ENCODE measurements at regions not wholly inside any gene's neighbourhood (a gene's known extent, or its start where the extent isn't known, plus 50 kb on each side); places are given as distances from the start of the nearest gene placed in this dataset.

GRCh38 chr15:38696109-38696727 is 131.6 kb upstream of the RASGRP1 start:
- H3K9me3 ChIP-seq (ENCODE audit: low read depth, low read length) = no peaks in the 10 kb centered on the region
- H3K79me2 ChIP-seq (ENCODE audit: insufficient read depth, low read length) = no peaks in the 10 kb centered on the region
- no peak overlapping the region for H3K4me3 ChIP-seq (ENCODE audit: insufficient read depth, low read length)
- H3K36me3 ChIP-seq (ENCODE audit: insufficient read depth, low read length) = no peaks in the 10 kb centered on the region
- H3K4me2 ChIP-seq (ENCODE audit: insufficient read depth, low read length) = no peak overlapping the region
- H3K27me3 ChIP-seq (ENCODE audit: insufficient read depth, low read length) = no peaks in the 10 kb centered on the region
- DNase-seq (ENCODE audit: insufficient read length, low spot score, missing footprints) = peak; percentile 78
- no peaks in the 10 kb centered on the region for H4K20me1 ChIP-seq (ENCODE audit: insufficient read depth, low read length)
- TF ChIP-seq CTCF (IDR thresholded peaks at IDR 0.05; ENCODE audit: extremely low read depth, low read depth, low read length) = no peak
- H3K27ac ChIP-seq (ENCODE audit: low read depth, low read length) = no peak overlapping the region
- H3K4me1 ChIP-seq (ENCODE audit: insufficient read depth, low read length) = no peaks in the 10 kb centered on the region
- H2AFZ ChIP-seq (ENCODE audit: low read length) = peak overlapping the region; percentile 53

- Histone ChIP-seq H3K4me3 (ENCODE audit: insufficient read depth, low read length) (no peak overlapping the region), H3K4me1 (ENCODE audit: insufficient read depth, low read length) (no peaks in the 10 kb centered on the region), H3K27me3 (ENCODE audit: insufficient read depth, low read length) (no peaks in the 10 kb centered on the region), H3K9me3 (ENCODE audit: low read depth, low read length) (no peaks in the 10 kb centered on the region), H4K20me1 (ENCODE audit: insufficient read depth, low read length) (no peaks in the 10 kb centered on the region), H3K36me3 (ENCODE audit: insufficient read depth, low read length) (no peaks in the 10 kb centered on the region), H3K79me2 (ENCODE audit: insufficient read depth, low read length) (no peaks in the 10 kb centered on the region), H3K4me2 (ENCODE audit: insufficient read depth, low read length) (no peak overlapping the region), H2AFZ (ENCODE audit: low read length) (no peak overlapping the region), H3K27ac (ENCODE audit: low read depth, low read length) (no peak overlapping the region)
- DNase-seq (ENCODE audit: insufficient read length, low spot score, missing footprints) = no peak
- no peak for TF ChIP-seq CTCF (IDR thresholded peaks at IDR 0.05; ENCODE audit: extremely low read depth, low read depth, low read length)
Observed at GRCh38 chr15:38696790-38697495, 132.3 kb upstream of the RASGRP1 start.

- no peak overlapping the region for H3K4me2 ChIP-seq (ENCODE audit: insufficient read depth, low read length)
- no peaks in the 10 kb centered on the region for H3K36me3 ChIP-seq (ENCODE audit: insufficient read depth, low read length)
- DNase-seq (ENCODE audit: insufficient read length, low spot score, missing footprints) = no peak
- TF ChIP-seq CTCF (IDR thresholded peaks at IDR 0.05; ENCODE audit: extremely low read depth, low read depth, low read length) = no peak
- H2AFZ ChIP-seq (ENCODE audit: low read length) = no peak overlapping the region
- no peaks in the 10 kb centered on the region for H3K79me2 ChIP-seq (ENCODE audit: insufficient read depth, low read length)
- no peak overlapping the region for H3K27ac ChIP-seq (ENCODE audit: low read depth, low read length)
- H3K9me3 ChIP-seq (ENCODE audit: low read depth, low read length) = no peaks in the 10 kb centered on the region
- H3K4me3 ChIP-seq (ENCODE audit: insufficient read depth, low read length) = no peak overlapping the region
- no peaks in the 10 kb centered on the region for H3K27me3 ChIP-seq (ENCODE audit: insufficient read depth, low read length)
- no peaks in the 10 kb centered on the region for H3K4me1 ChIP-seq (ENCODE audit: insufficient read depth, low read length)
- H4K20me1 ChIP-seq (ENCODE audit: insufficient read depth, low read length) = no peaks in the 10 kb centered on the region
Observed at GRCh38 chr15:38698254-38698653, 133.6 kb upstream of the RASGRP1 start.

- no peak overlapping the region for H3K4me3 ChIP-seq (ENCODE audit: insufficient read depth, low read length)
- H2AFZ ChIP-seq (ENCODE audit: low read length) = no peak overlapping the region
- H3K27me3 ChIP-seq (ENCODE audit: insufficient read depth, low read length) = no peaks in the 10 kb centered on the region
- no peaks in the 10 kb centered on the region for H3K9me3 ChIP-seq (ENCODE audit: low read depth, low read length)
- no peak for DNase-seq (ENCODE audit: insufficient read length, low spot score, missing footprints)
- no peaks in the 10 kb centered on the region for H4K20me1 ChIP-seq (ENCODE audit: insufficient read depth, low read length)
- H3K4me1 ChIP-seq (ENCODE audit: insufficient read depth, low read length) = no peaks in the 10 kb centered on the region
- H3K4me2 ChIP-seq (ENCODE audit: insufficient read depth, low read length) = no peak overlapping the region
- TF ChIP-seq CTCF (IDR thresholded peaks at IDR 0.05; ENCODE audit: extremely low read depth, low read depth, low read length) = peak; percentile 97
- no peaks in the 10 kb centered on the region for H3K36me3 ChIP-seq (ENCODE audit: insufficient read depth, low read length)
- no peak overlapping the region for H3K27ac ChIP-seq (ENCODE audit: low read depth, low read length)
- H3K79me2 ChIP-seq (ENCODE audit: insufficient read depth, low read length) = no peaks in the 10 kb centered on the region
Observed at GRCh38 chr15:38699633-38700230, 135.1 kb upstream of the RASGRP1 start.

Data from osteoblast (primary cell).